GM21717 (cell line): ENCODE measurements at regions not wholly inside any gene's neighbourhood (a gene's known extent, or its start where the extent isn't known, plus 50 kb on each side); places are given as distances from the start of the nearest gene placed in this dataset.

ENCODE experiments used
- ATAC-seq: cut with Tn5 transposase; IDR thresholded peaks from one replicate; pipeline ENCODE4 v1.9.1; 2021; ENCODE audit warnings: mild to moderate bottlenecking, moderate library complexity; ENCODE audit not compliant: unreplicated experiment

DNA sequence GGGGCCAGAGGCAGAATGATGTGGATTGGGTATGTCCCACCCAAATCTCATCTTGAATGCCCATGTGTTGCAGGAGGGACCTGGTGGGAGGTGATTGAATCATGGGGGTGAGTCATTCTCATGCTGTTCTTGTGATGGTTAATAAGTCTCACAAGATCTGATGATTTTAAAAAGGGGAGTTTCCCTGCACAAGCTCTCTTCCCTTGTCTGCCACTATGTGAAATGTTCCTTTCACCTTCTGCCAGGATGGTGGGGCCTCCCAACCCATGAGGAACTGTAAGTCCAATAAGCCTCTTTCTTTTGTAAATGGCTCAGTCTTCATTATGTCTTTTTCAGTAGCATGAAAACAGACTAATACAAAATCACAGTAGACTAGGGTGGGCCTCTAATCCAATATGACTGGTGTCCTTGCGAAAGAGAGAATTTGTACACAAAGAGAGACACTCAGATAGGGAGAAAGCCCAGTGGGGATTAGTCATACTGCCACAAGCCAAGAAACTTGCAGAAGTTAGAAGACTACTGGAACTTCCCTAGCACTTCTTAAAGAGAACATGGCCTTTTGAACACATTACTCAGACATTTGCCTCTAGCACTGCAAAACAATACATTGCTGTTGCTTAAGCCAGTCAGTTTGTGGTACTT is 68.4 kb downstream of the ANXA1 start:
- peak; percentile 92 for ATAC-seq

DNA sequence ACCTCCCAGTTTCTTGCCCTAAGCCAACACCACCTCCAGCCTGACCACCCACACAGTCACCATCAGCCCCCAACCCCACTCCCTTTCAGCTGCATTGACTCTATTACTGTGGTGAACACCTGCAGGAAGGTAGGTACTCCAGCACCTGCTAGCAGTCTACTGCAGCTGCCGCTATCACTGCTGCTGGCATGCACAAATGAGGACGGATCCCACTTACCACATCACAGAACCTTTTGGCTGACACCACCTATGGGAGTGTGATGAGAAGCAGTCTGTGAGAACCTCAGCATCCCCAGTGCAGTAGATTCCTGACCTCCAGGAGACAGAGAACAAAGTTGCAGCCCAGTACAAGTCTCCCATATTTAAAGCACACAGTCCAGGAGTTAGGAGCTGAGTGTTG is 71.9 kb downstream of the ANXA1 start:
- ATAC-seq = no peak

GRCh38 chr9:73229543-73229942 is 77.9 kb downstream of the ANXA1 start:
- no peak for ATAC-seq

DNA sequence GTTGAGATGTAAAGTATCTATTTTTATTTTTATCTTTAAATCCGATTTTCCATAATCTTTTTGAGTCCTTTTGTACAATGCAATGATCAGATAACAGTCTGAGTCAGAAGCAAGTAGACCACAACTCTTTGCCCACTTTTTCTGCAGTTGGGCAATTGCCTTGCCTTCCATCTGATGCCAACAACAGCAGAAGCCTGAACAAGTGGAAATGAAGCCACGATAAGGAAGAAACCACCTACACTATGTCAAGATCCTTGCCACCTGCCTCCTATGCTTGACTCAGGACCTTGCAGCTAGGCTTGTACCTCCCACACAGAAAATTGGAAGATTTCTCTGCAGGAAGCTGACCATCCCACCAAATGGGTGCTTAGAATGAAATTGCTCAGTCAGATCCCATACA is 78.6 kb downstream of the ANXA1 start:
- no peak for ATAC-seq

DNA sequence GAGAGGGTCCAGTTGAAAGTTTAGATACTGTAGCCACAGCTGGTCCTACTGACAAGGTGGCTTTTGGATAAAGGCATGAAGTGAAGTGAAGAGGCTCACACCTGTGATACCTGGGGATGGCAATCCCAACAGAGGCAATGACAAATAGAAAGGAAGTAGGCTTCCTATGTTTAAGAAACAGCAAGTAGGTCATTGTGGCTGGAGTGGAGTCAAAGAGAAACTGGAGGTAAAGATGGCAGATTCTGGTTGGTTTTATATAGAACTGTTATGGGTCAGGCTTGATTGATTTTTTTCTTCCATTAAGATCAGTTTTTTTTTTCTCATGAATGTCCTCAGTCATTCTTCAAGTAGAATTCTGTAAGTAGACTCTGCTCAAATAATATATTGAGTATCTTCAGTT is 79.5 kb downstream of the ANXA1 start:
- no peak for ATAC-seq

DNA sequence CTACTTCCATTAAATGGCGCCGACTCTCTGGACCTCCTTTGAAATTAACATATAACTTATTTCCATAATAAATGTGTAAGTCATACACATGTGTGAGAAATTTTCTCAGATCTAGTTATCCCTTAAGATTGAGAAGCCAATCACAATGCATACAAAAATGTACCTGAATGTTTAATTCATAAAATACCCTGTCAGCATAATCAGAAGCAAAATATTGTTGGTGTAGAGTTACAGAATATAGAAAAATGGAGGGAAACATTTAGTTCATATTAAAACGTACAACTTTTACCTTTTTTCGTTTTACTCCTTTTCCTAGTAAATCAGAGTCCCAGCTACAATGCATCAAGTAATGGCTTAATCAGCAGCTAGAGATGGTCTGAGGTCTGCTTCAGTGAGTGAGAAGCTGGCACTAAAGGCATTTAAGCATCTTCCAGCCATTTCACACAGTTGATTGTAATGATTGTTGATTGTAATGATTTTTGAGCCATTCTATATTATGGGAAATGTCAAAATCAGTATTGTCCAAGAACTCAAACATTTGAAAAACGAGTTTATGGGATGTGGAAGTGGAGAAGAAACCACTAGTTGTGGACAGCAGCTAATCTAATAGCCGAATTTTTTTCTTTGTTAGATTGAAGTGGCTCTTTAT is 81.8 kb downstream of the ANXA1 start:
- ATAC-seq = no peak

DNA sequence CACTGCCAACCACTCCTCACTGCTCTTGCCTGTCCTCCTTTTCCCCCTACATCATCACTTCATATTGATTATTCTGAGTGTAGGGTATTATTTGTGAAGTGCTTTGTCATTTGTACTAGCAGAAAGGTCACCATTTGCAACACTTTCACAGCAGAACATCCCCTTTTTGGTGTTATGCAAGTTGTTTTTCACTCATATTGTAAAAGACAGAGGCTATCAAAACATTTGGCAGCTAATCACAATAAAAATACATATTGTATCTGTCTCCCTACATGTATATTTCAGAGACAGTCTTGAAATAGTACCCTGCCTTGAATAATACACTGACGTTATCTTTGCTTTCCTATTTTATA is 82.3 kb downstream of the ANXA1 start:
- no peak for ATAC-seq

DNA sequence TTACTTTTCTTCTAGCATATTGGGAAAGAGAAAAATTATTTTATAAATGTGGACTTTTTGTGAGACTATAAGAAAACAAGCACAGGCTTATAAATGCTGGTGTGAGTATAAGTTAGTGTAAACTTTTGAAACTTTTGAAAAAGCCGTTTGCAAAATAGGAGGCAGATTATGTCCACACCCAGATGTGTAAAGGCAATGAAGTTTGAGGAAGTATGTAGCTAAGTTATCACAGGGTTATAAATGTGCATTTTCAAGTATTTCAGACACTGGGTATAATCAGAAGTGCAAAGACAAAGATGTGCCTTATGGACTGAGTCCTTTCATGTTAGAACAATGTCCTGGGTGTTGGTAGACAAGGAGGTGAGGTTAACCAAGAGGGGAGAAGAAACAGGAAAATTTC is 85.5 kb downstream of the ANXA1 start:
- no peak for ATAC-seq

DNA sequence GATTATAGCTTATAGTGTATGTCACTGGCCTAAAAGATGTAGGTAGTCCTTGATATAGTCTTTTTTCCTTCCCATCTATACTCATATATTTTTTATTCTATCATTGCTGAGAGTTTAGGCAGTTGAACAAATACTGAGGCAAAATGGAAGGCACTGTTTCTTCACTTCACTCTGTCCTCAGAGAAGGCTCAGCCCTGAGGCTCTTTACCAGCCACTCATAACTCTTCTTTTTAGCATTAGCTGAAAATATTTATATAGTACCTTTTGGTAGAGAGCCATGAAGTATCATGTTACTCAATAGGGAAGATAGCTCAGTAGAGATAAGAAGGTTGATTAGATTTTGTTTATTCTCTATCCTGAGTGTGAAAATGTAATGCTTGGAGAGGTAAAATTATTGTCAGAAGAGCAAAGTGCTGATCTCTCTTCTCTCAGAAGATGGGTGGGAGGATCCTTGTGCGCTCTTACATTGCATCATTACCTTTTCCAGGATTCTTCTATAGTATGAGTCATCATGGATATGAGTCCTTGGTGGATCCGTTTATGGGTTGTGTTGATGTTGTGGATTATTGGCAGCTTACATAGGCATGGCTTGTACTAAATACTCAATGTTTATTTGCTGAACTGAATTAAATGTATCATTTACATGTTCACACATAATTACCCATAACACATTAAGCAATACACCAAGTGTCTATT is 88.1 kb downstream of the ANXA1 start:
- ATAC-seq = no peak

DNA sequence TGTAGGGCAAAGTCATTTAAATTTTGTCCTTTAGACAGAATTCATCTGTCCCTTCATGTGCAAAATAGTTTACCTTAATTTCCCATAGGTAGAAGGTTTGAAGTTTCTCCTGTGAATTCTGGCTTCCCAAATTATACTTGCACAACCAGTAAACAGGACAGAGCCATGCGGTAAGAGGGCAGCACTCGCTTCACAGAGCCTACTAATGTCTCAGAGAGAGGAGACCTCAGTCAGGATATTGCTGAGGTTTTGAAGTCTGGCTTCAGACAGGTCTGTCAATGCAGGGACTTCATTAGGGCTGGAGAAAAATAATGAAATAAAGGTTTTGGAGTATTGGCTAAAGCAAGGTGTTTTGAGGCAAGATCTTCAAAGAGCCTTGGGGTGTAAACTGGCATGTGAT is 91.4 kb downstream of the ANXA1 start:
- no peak for ATAC-seq

DNA sequence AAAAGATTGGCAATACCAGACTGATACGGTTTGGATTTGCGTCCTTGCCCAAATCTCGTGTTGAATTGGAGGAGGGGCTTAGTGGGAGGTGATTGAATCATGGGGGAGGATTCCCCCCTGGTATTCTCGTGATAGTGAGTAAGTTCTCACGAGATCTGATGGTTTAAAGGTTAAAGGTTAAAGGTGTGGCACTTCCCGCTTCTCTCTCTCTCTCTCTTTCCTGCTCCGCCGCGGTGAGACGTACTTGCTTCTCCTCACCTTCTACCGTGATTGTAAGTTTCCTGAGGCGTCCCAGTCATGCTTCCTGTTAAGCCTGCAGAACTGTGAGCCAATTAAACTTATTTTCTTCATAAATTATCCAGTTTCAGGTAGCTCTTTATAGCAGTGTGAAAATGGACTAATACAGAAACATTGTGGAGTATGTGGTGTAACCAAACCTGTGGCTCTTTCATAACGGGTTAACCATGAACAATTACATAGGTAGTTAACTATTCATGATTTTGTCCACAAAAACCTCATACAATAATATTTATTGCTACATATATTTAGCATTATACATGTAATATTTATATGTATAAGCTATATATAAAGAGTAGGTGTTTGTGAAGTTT is 107.5 kb downstream of the ANXA1 start:
- no peak for ATAC-seq

DNA sequence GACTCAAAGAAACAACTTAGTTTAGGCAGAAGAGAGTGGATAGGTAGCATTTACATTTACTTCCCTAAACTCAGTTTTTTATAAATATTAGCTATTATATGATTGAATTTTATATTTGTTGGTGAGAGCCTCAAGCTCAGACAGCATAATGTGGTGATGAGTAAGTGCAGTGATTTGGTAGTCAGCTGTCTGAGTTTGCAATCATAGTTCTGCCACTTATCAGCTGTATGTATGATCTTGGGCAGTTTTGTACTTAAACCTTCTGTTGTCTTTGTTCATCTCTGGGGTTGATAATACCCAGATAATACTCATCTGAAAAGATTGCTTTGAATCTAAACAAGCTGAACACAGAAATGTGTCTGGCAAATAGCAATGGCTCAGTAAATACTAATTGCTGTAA is 108.8 kb downstream of the ANXA1 start:
- ATAC-seq = no peak

DNA sequence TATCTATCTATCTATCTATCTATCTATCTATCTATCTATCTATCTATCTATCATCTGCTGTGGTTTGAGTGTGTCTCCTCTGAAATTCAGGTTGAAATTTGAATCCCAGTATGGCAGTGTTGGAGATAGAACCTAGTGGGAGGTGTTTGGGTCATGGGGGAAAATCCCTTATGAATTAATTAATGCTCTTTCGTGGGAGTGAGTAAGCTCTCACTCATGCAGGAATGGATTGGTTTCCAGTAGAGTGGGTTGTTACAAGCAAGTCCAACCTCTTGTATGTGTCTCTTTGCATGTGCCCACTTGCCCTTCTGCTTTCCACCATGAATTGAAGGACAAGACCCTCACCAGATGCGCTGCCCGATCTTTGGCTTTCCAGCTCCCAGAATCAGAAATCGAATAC is 113.0 kb downstream of the ANXA1 start:
- no peak for ATAC-seq

GRCh38 chr9:73265876-73266275 is 114.2 kb downstream of the ANXA1 start:
- ATAC-seq = no peak

- ATAC-seq = no peak
Observed at GRCh38 chr9:73269430-73270101, 117.9 kb downstream of the ANXA1 start.

DNA sequence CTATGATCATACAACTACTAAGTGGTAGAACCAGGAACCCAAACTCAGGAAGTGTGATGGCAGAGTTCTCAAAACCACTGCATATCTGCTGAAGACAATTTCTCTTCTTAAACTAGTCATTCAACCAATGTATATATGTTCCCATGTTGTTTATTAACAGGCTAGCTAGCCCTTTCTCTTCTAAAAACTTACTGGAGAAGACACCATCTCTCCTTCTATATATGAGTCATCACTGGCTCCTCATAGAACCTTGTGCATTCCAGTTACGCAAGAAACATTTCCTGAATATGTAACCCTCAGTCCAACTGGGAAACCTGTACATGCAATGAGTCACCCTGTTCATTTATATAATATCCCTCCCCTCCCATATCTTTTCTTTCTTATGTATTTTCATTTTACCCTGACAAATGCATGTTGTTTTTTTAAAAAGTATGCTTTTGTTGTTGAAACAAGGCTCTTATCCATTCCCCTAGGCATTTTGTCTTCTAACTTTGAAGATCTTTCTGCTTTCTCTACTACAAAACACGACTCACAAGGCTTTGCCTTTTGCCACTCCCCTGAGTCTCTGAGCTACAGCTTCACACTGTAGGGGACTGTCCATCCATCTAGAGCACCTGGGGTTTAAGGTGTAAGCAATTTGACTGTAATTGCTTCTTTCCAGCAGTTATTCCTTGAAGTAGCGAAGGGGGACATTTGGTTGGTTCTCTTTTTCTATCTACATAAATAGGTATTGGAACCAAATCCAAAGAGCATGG is 119.5 kb downstream of the ANXA1 start:
- no peak for ATAC-seq

GRCh38 chr9:73280113-73280512 is 128.4 kb downstream of the ANXA1 start:
- no peak for ATAC-seq

DNA sequence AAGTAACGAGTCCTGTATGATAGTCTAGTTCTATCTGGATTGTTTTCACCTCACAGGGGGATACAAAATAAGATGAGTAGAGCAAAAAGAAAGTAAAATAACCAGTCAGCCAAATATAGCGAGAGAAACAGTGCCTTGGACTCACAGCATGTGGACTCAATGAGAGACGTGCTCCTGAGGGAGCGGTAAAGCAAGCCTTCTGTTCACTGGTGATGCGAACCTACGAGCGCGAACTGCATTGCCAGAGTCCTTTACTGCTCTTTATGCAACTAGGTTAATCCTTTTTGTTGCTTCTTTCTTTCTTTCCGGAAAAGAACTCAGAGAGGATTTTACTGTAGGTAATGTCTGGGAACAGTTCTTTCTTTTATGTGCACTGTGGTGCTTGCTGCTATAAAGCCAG is 132.7 kb downstream of the ANXA1 start:
- no peak for ATAC-seq

DNA sequence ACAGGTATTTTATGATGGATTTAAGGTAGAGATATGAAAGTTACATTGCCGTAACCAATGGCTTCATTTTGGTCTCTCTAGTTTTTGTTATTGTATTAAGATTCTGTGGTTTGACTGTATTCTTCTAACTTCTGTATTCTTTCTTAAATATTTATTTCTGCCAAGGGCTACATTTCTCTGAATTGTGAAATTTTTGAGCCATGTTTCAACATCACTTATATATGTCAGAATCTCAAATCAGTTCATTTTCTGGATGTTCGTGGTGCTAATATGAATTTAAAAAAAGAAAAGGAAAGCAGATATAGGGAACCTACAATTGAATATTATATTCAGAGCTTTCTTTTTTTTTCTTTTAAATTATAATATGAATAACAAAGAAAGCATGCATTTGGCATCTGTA is 142.7 kb downstream of the ANXA1 start:
- ATAC-seq = no peak

- ATAC-seq = no peak
Observed at GRCh38 chr9:73325983-73326382, 174.3 kb downstream of the ANXA1 start.

DNA sequence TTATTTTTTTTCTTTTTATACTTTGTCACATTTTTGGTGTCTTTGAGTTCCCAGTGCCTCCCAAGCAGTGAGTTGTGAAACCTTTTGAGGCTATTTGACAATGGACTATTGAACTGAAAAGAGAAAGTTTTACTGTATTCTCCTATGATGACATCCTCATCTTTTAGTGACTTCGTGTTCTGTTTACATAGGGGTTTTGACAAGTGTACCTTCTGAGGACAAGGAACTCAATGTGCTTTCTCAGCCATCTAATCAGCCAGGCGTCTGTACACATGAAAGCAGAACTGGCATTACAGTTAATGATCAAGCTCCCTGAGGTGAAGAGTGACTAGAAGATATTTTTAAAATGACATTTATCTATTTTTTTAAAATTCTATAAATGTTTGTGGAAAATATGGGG is 175.5 kb downstream of the ANXA1 start:
- ATAC-seq = no peak
